Upper lobe of left lung (tissue), 6 donors: ENCODE measurements at regions not wholly inside any gene's neighbourhood (a gene's known extent, or its start where the extent isn't known, plus 50 kb on each side); places are given as distances from the start of the nearest gene placed in this dataset.

Experiments used
- ATAC-seq, 2 donors: fragments of 200-7000 bp; cut with Tn5 transposase; one replicate each; pipeline ENCODE4 v1.9.1; 2022; ENCODE audit warnings: mild to moderate bottlenecking in 2 of 2, moderate library complexity in 2 of 2; ENCODE audit not compliant: low FRiP score in 2 of 2
- DNase-seq, 2 donors: peaks; one replicate each; pipeline ENCODE4 v3.0.0-alpha.2; 2019 to 2020
- H3K27ac ChIP-seq, 4 donors: fragments of 200-600 bp; sonication (generic); one replicate each; pipeline ENCODE4 v1.5.1; 2016 to 2019
- H3K27me3 ChIP-seq, 4 donors: fragments of 200-600 bp; sonication (generic); one replicate each; pipeline ENCODE4 v1.5.1; 2017 to 2019
- H3K36me3 ChIP-seq, 4 donors: fragments of 200-600 bp; sonication (generic); one replicate each; pipeline ENCODE4 v1.5.1; 2016 to 2019
- H3K4me1 ChIP-seq, 4 donors: fragments of 200-600 bp; sonication (generic); one replicate each; pipeline ENCODE4 v1.5.1; 2018 to 2019
- H3K4me3 ChIP-seq, 4 donors: fragments of 200-600 bp; sonication (generic); one replicate each; pipeline ENCODE4 v1.5.1; 2017 to 2019; ENCODE audit warnings: mild to moderate bottlenecking in 2 of 4, moderate library complexity in 1 of 4
- H3K9me3 ChIP-seq, 4 donors: fragments of 200-600 bp; sonication (generic); one replicate each; pipeline ENCODE4 v1.5.1; 2018 to 2019
- CTCF ChIP-seq, 6 experiments: fragments of 450-650 bp in 4 of 6; fragments of 200-600 bp in 2 of 6; sonication (generic) in 2 of 6; IDR thresholded peaks; one replicate each; pipeline ENCODE4 v1.5.1; 2016 to 2019; ENCODE audit warnings: antibody characterized with exemption in 6 of 6
- EP300 ChIP-seq, 4 donors: sonication (generic); formaldehyde crosslinking; IDR thresholded peaks; one replicate each; pipeline ENCODE4 v1.5.1; 2017; ENCODE audit warnings: antibody characterized with exemption in 4 of 4, control low read depth in 2 of 4
- POLR2A ChIP-seq, 4 donors: fragments of 450-650 bp; IDR thresholded peaks; one replicate each; pipeline ENCODE4 v1.5.1; 2016 to 2017; ENCODE audit warnings: antibody characterized with exemption in 4 of 4, mild to moderate bottlenecking in 2 of 4
- POLR2AphosphoS5 ChIP-seq, 2 donors: sonication (generic); formaldehyde crosslinking; IDR thresholded peaks; one replicate each; pipeline ENCODE4 v1.5.1; 2017; ENCODE audit warnings: antibody characterized with exemption in 2 of 2
- WGBS, 2 donors: methylation state at CpG; one replicate each; pipeline ENCODE4 v1.1.5; 2017 to 2018; 5-methylcytosine and 5-hydroxymethylcytosine counted together
- donor health status: DM: no; HTN: no; CAD: no; lungs with moderate emphysema.
- donor health status: DM: no; HTN: yes; CAD: no; lungs with severe emphysema.

- no peaks in the 10 kb centered on the region for H3K27me3 ChIP-seq
- H3K9me3 ChIP-seq = no peaks in the 10 kb centered on the region
- H3K27ac ChIP-seq = no peak overlapping the region
- H3K4me3 ChIP-seq = no peak overlapping the region
- no peak for DNase-seq
- ATAC-seq = no peak
- WGBS, 2 donors = 80 to 97% methylated on average over 1 of the region's 1 CpG
- H3K36me3 ChIP-seq = no peaks in the 10 kb centered on the region
- no peaks in the 10 kb centered on the region for H3K4me1 ChIP-seq
- no peak for TF ChIP-seq EP300 (IDR thresholded peaks at IDR 0.05)
- no peak for TF ChIP-seq POLR2A (IDR thresholded peaks at IDR 0.05)
These were observed 150.7 kb upstream of the SFRP2 start for GRCh38 chr4:153939570-153939969.

- WGBS, 2 donors = 87 to 93% methylated on average over 4 of the region's 4 CpGs
- no peaks in the 10 kb centered on the region for H3K27me3 ChIP-seq
- ATAC-seq (no peak), DNase-seq (no peak)
- H3K4me1 ChIP-seq = no peaks in the 10 kb centered on the region
- no peaks in the 10 kb centered on the region for H3K36me3 ChIP-seq
- no peak overlapping the region for H3K27ac ChIP-seq
- no peaks in the 10 kb centered on the region for H3K9me3 ChIP-seq
- TF ChIP-seq POLR2A (IDR thresholded peaks at IDR 0.05) = no peak
- TF ChIP-seq POLR2AphosphoS5 (IDR thresholded peaks at IDR 0.05) = no peak
- no peak for TF ChIP-seq CTCF (IDR thresholded peaks at IDR 0.05)
- no peak for TF ChIP-seq EP300 (IDR thresholded peaks at IDR 0.05)
- H3K4me3 ChIP-seq = no peak overlapping the region
These were observed 150.1 kb upstream of the SFRP2 start for GRCh38 chr4:153938994-153939393.

GRCh38 chr4:153937289-153937688 lies 148.4 kb upstream of the SFRP2 start:
- H3K4me1 ChIP-seq = no peaks in the 10 kb centered on the region
- 72% methylated on average over 4 of the region's 4 CpGs for WGBS, 2 donors
- no peaks in the 10 kb centered on the region for H3K36me3 ChIP-seq

GRCh38 chr4:153936121-153936520 lies 147.2 kb upstream of the SFRP2 start:
- ATAC-seq (no peak), DNase-seq (no peak)
- WGBS, 2 donors = 63 to 71% methylated on average over 3 of the region's 3 CpGs
- H3K4me3 ChIP-seq = no peak overlapping the region
- H3K4me1 ChIP-seq = no peaks in the 10 kb centered on the region
- H3K27ac ChIP-seq = no peak overlapping the region
- TF ChIP-seq EP300 (IDR thresholded peaks at IDR 0.05) = no peak
- no peak for TF ChIP-seq CTCF (IDR thresholded peaks at IDR 0.05)
- no peak for TF ChIP-seq POLR2AphosphoS5 (IDR thresholded peaks at IDR 0.05)
- no peak for TF ChIP-seq POLR2A (IDR thresholded peaks at IDR 0.05)
- H3K9me3 ChIP-seq = no peaks in the 10 kb centered on the region
- H3K27me3 ChIP-seq = no peaks in the 10 kb centered on the region
- H3K36me3 ChIP-seq = no peaks in the 10 kb centered on the region

More at GRCh38 chr4:153937289-153937688, 148.4 kb upstream of the SFRP2 start:
- H3K9me3 ChIP-seq = no peaks in the 10 kb centered on the region
- no peak for ATAC-seq
- no peak for TF ChIP-seq EP300 (IDR thresholded peaks at IDR 0.05)
- TF ChIP-seq CTCF (IDR thresholded peaks at IDR 0.05) = no peak
- TF ChIP-seq POLR2A (IDR thresholded peaks at IDR 0.05) = no peak
- no peak for TF ChIP-seq POLR2AphosphoS5 (IDR thresholded peaks at IDR 0.05)
- no peak overlapping the region for H3K27ac ChIP-seq
- no peak for DNase-seq
- H3K27me3 ChIP-seq = no peaks in the 10 kb centered on the region
- H3K4me3 ChIP-seq = no peak overlapping the region

GRCh38 chr4:153934688-153935017 lies 145.8 kb upstream of the SFRP2 start:
- Histone ChIP-seq H3K9me3 (no peaks in the 10 kb centered on the region), H3K4me3 (no peak overlapping the region), H3K4me1 (no peaks in the 10 kb centered on the region), H3K27me3 (no peaks in the 10 kb centered on the region), H3K27ac (peak overlapping the region in 1 of 4 donors; percentile 20), H3K36me3 (no peaks in the 10 kb centered on the region)
- no peak for TF ChIP-seq POLR2AphosphoS5 (IDR thresholded peaks at IDR 0.05)
- TF ChIP-seq CTCF (IDR thresholded peaks at IDR 0.05) = no peak
- WGBS, 2 donors = 71 to 74% methylated on average over 3 of the region's 3 CpGs
- ATAC-seq = peak in 1 of 2 donors; percentile 28
- DNase-seq = no peak
